B cell (primary cell): ENCODE measurements at regions not wholly inside any gene's neighbourhood (a gene's known extent, or its start where the extent isn't known, plus 50 kb on each side); places are given as distances from the start of the nearest gene placed in this dataset.

Experiments used
- ATAC-seq: fragments of 200-7000 bp; cut with Tn5 transposase; one replicate; pipeline ENCODE4 v1.10.0; 2021; ENCODE audit warnings: low read depth, mild to moderate bottlenecking, moderate number of reproducible peaks, moderate library complexity
- CTCF ChIA-PET: fragments of 350-600 bp; sonication (Branson Sonifier 250); formaldehyde crosslinking; loops from one replicate; lab custom pipeline; 2021; ENCODE audit warnings: antibody characterized with exemption, inconsistent platforms; lab: Charles Lee
- POLR2A ChIA-PET: fragments of 350-600 bp; sonication (Branson Sonifier 250); formaldehyde crosslinking; loops from one replicate; lab custom pipeline; 2021; ENCODE audit warnings: antibody characterized with exemption; lab: Charles Lee
- DNase-seq: peaks from one replicate; pipeline ENCODE4 v3.0.0; 2013
- H2AFZ ChIP-seq: 2 replicates; pipeline ENCODE4 v1.6.1; 2012; ENCODE audit warnings: mild to moderate bottlenecking, low read depth, low read length; ENCODE audit not compliant: insufficient read depth, poor library complexity, severe bottlenecking
- H3K27ac ChIP-seq, 2 donors: 1 replicate in 1 of 2; 2 replicates in 1 of 2; pipeline ENCODE4 v1.5.1; 2012 to 2013; ENCODE audit warnings: low read length in 2 of 2, mild to moderate bottlenecking in 2 of 2, moderate library complexity in 1 of 2
- H3K27me3 ChIP-seq, 4 experiments: fragments of 200-600 bp in 1 of 4; sonication (generic) in 1 of 4; replicated peaks in 1 of 4; 1 replicate in 2 of 4; 2 replicates in 2 of 4; pipeline versions ENCODE4 v1.6.1 to v1.7.0; 2013 to 2016; ENCODE audit warnings: low read length in 3 of 4, mild to moderate bottlenecking in 2 of 4, mixed read lengths in 1 of 4, moderate library complexity in 1 of 4; ENCODE audit not compliant: insufficient read depth in 4 of 4, control insufficient read depth in 3 of 4; ENCODE audit errors: control extremely low read depth in 1 of 4
- H3K36me3 ChIP-seq, 2 experiments: replicated peaks in 1 of 2; 1 replicate in 1 of 2; 2 replicates in 1 of 2; pipeline versions ENCODE4 v1.6.1 to v1.7.1; 2013; ENCODE audit warnings: low read length in 1 of 2; ENCODE audit not compliant: insufficient read depth in 2 of 2, control insufficient read depth in 1 of 2; ENCODE audit errors: control extremely low read depth in 1 of 2, extremely low read depth in 1 of 2
- H3K4me1 ChIP-seq, 2 donors: fragments of 200-600 bp in 1 of 2; sonication (generic) in 1 of 2; 1 replicate in 1 of 2; 2 replicates in 1 of 2; pipeline versions ENCODE4 v1.5.1 to v1.6.1; 2013 to 2017; ENCODE audit warnings: low read length in 2 of 2; ENCODE audit not compliant: control insufficient read depth in 2 of 2, insufficient read depth in 2 of 2
- H3K4me2 ChIP-seq: replicated peaks from 2 replicates; pipeline ENCODE3; 2012; ENCODE audit warnings: mild to moderate bottlenecking, low read depth, low read length; ENCODE audit not compliant: poor library complexity, severe bottlenecking
- H3K4me3 ChIP-seq, 5 experiments: fragments of 200-600 bp in 1 of 5; sonication (generic) in 1 of 5; 1 replicate in 3 of 5; 2 replicates in 2 of 5; pipeline versions ENCODE4 v1.5.1 to v1.7.0; 2011 to 2016; ENCODE audit warnings: low read length in 4 of 5, mild to moderate bottlenecking in 4 of 5, low read depth in 2 of 5, control low read depth in 1 of 5, moderate library complexity in 1 of 5; ENCODE audit not compliant: insufficient read depth in 1 of 5; ENCODE audit errors: control extremely low read depth in 1 of 5, extremely low read depth in 1 of 5
- H3K79me2 ChIP-seq: fragments of 200-600 bp; sonication (generic); one replicate; pipeline ENCODE4 v1.6.0; 2016; ENCODE audit warnings: low read length; ENCODE audit not compliant: control insufficient read depth, insufficient read depth
- H3K9ac ChIP-seq: fragments of 200-600 bp; sonication (generic); 2 replicates; pipeline ENCODE4 v1.6.1; 2017; ENCODE audit warnings: mild to moderate bottlenecking, low read length, moderate library complexity
- H3K9me3 ChIP-seq, 3 donors: one replicate each; pipeline versions ENCODE4 v1.6.1 to v1.7.1; 2013; ENCODE audit warnings: low read length in 2 of 3; ENCODE audit not compliant: control insufficient read depth in 2 of 3, insufficient read depth in 1 of 3; ENCODE audit errors: control extremely low read depth in 1 of 3
- H4K20me1 ChIP-seq: 2 replicates; pipeline ENCODE4 v1.6.0; 2012; ENCODE audit warnings: mild to moderate bottlenecking, low read length; ENCODE audit not compliant: insufficient read depth, control insufficient read depth, poor library complexity, severe bottlenecking
- H3K27ac Mint-ChIP-seq: one replicate; pipeline ENCODE4 v1.8.0; 2021; ENCODE audit warnings: mixed read lengths
- H3K27me3 Mint-ChIP-seq: one replicate; pipeline ENCODE4 v1.8.0; 2021; ENCODE audit warnings: mixed read lengths
- H3K4me1 Mint-ChIP-seq: one replicate; pipeline ENCODE4 v1.8.0; 2021; ENCODE audit warnings: mixed read lengths
- H3K4me3 Mint-ChIP-seq: one replicate; pipeline ENCODE4 v1.8.0; 2021; ENCODE audit warnings: mixed read lengths
- H3K9me3 Mint-ChIP-seq: one replicate; pipeline ENCODE4 v1.8.0; 2022; ENCODE audit warnings: mixed read lengths; ENCODE audit not compliant: insufficient read depth
- EZH2 ChIP-seq: IDR thresholded peaks from 2 replicates; pipeline ENCODE4 v1.6.1; 2012; ENCODE audit warnings: borderline replicate concordance, low read depth, mild to moderate bottlenecking, moderate library complexity, low read length; ENCODE audit not compliant: insufficient read depth, poor library complexity, severe bottlenecking
- WGBS: methylation state at CpG from one replicate; pipeline ENCODE4 v1.1.5; 2013; ENCODE audit warnings: missing lambda C conversion rate; ENCODE audit not compliant: insufficient coverage; 5-methylcytosine and 5-hydroxymethylcytosine counted together
- intact Hi-C: fragments of 100-400 bp; cut with micrococcal nuclease; formaldehyde crosslinking; loops from one replicate; pipeline ENCODE4 v1.10.0; 2022
- TF ChIP-seq, protein P1 (sequence below): fragments of 200-600 bp; IDR thresholded peaks from one replicate; pipeline ENCODE4 v1.8.0; 2022; ENCODE audit warnings: antibody characterized with exemption, mild to moderate bottlenecking

GRCh38 chr12:114779186-114779585 is 95.2 kb upstream of the TBX3 start:
- ChIA-PET CTCF (no interaction called here), POLR2A (no interaction called here)
- Histone ChIP-seq H3K79me2 (no peaks in the 10 kb centered on the region), H3K4me1 (no peaks in the 10 kb centered on the region), H4K20me1 (no peaks in the 10 kb centered on the region), H3K27ac (no peak overlapping the region), H3K4me3 (no peak overlapping the region), H3K9me3 (no peaks in the 10 kb centered on the region), H3K27me3 (no peaks in the 10 kb centered on the region), H2AFZ (no peak overlapping the region), H3K9ac (no peak overlapping the region), H3K4me2 (no peak overlapping the region), H3K36me3 (no peaks in the 10 kb centered on the region)
- TF ChIP-seq, protein P1, sequence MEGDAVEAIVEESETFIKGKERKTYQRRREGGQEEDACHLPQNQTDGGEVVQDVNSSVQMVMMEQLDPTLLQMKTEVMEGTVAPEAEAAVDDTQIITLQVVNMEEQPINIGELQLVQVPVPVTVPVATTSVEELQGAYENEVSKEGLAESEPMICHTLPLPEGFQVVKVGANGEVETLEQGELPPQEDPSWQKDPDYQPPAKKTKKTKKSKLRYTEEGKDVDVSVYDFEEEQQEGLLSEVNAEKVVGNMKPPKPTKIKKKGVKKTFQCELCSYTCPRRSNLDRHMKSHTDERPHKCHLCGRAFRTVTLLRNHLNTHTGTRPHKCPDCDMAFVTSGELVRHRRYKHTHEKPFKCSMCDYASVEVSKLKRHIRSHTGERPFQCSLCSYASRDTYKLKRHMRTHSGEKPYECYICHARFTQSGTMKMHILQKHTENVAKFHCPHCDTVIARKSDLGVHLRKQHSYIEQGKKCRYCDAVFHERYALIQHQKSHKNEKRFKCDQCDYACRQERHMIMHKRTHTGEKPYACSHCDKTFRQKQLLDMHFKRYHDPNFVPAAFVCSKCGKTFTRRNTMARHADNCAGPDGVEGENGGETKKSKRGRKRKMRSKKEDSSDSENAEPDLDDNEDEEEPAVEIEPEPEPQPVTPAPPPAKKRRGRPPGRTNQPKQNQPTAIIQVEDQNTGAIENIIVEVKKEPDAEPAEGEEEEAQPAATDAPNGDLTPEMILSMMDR, result no peak
- TF ChIP-seq EZH2, result no peak
- intact Hi-C loops, result no loop called here
- WGBS, result 82% methylated on average over 3 of the region's 3 CpGs
- Mint-ChIP-seq H3K27me3 (peaks cover 5% of the 10 kb centered on the region), H3K4me3 (no peak overlapping the region), H3K4me1 (no peaks in the 10 kb centered on the region), H3K27ac (no peak overlapping the region), H3K9me3 (no peaks in the 10 kb centered on the region)
- no peak for DNase-seq
- ATAC-seq, result no peak

- Histone ChIP-seq H3K4me2 (no peak overlapping the region), H3K36me3 (no peaks in the 10 kb centered on the region)
- CTCF ChIA-PET, result no interaction called here
These were observed 92.9 kb upstream of the TBX3 start for GRCh38 chr12:114776731-114777442.

More at GRCh38 chr12:114776731-114777442, 92.9 kb upstream of the TBX3 start:
- no peak overlapping the region for H3K9ac ChIP-seq
- 90% methylated on average over 2 of the region's 15 CpGs for WGBS
- H3K79me2 ChIP-seq, result no peaks in the 10 kb centered on the region
- no peak for DNase-seq
- H3K27ac Mint-ChIP-seq, result no peak overlapping the region
- TF ChIP-seq, protein P1, result no peak
- TF ChIP-seq EZH2, result no peak
- no peaks in the 10 kb centered on the region for H3K27me3 ChIP-seq
- H3K27me3 Mint-ChIP-seq, result peaks cover 5% of the 10 kb centered on the region
- no peaks in the 10 kb centered on the region for H4K20me1 ChIP-seq
- POLR2A ChIA-PET, result no interaction called here
- H3K4me3 Mint-ChIP-seq, result no peak overlapping the region
- H2AFZ ChIP-seq, result no peak overlapping the region
- H3K9me3 ChIP-seq, result peaks cover 0 to 8% (median 0%) of the 10 kb centered on the region in 3 donors
- H3K4me1 ChIP-seq, result no peaks in the 10 kb centered on the region
- H3K4me3 ChIP-seq, result no peak overlapping the region
- H3K27ac ChIP-seq, result no peak overlapping the region
- H3K4me1 Mint-ChIP-seq, result no peaks in the 10 kb centered on the region
- ATAC-seq, result no peak
- intact Hi-C loops, result no loop called here
- H3K9me3 Mint-ChIP-seq, result no peaks in the 10 kb centered on the region
